Mucosa of rectum (tissue), 2 donors: ENCODE measurements at regions not wholly inside any gene's neighbourhood (a gene's known extent, or its start where the extent isn't known, plus 50 kb on each side); places are given as distances from the start of the nearest gene placed in this dataset.

Source experiments
- H3K27ac ChIP-seq, 2 donors: one replicate each; pipeline ENCODE4 v1.7.0; 2013; ENCODE audit warnings: inconsistent platforms in 2 of 2, low read depth in 2 of 2, low read length in 2 of 2
- H3K27me3 ChIP-seq, 2 donors: one replicate each; pipeline ENCODE4 v1.7.0; 2013; ENCODE audit warnings: low read length in 2 of 2; ENCODE audit not compliant: control insufficient read depth in 2 of 2, insufficient read depth in 2 of 2
- H3K36me3 ChIP-seq, 2 donors: one replicate each; pipeline ENCODE4 v1.7.0; 2013; ENCODE audit warnings: low read length in 2 of 2; ENCODE audit not compliant: control insufficient read depth in 2 of 2, insufficient read depth in 2 of 2
- H3K4me1 ChIP-seq, 2 donors: one replicate each; pipeline ENCODE4 v1.7.0; 2013; ENCODE audit warnings: low read length in 2 of 2, mild to moderate bottlenecking in 1 of 2; ENCODE audit not compliant: control insufficient read depth in 2 of 2, insufficient read depth in 2 of 2
- H3K4me3 ChIP-seq, 2 donors: one replicate each; pipeline ENCODE4 v1.7.0; 2013; ENCODE audit warnings: low read length in 2 of 2
- H3K9ac ChIP-seq, 2 donors: one replicate each; pipeline ENCODE4 v1.7.0; 2013; ENCODE audit warnings: low read length in 2 of 2, low read depth in 1 of 2, mild to moderate bottlenecking in 1 of 2
- H3K9me3 ChIP-seq, 2 donors: one replicate each; pipeline ENCODE4 v1.7.0; 2013; ENCODE audit warnings: low read length in 2 of 2; ENCODE audit not compliant: control insufficient read depth in 2 of 2
- donor health status: healthy.
- donor health status: Normal muscosa, but diverticular disease.

DNA sequence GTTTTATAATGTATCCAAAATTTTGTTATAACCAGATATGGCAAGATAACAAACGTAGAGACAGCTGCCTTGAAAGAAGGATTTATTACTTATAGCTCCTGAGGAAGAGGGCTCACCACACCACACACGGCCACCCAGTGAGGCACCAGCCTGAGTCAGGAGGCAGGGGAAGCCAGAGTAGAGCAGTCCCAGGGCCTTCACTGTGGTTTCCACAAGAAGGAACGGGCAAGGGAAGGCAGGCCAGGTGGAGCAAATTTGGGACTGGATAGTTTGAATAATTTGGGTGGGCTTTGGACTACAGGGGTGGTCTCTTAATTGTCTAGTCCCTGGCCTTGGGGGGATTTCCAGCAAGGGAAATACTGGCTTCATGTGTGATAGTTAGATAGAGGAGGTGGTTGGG is 72.5 kb downstream of the RRAGC start:
- peaks cover 26 to 37% of the 10 kb centered on the region in 2 donors for H3K27me3 ChIP-seq
- H3K4me1 ChIP-seq: no peaks in the 10 kb centered on the region
- H3K4me3 ChIP-seq: no peak overlapping the region
- no peak overlapping the region for H3K9ac ChIP-seq
- no peaks in the 10 kb centered on the region for H3K9me3 ChIP-seq
- no peak overlapping the region for H3K27ac ChIP-seq
- H3K36me3 ChIP-seq: no peaks in the 10 kb centered on the region

DNA sequence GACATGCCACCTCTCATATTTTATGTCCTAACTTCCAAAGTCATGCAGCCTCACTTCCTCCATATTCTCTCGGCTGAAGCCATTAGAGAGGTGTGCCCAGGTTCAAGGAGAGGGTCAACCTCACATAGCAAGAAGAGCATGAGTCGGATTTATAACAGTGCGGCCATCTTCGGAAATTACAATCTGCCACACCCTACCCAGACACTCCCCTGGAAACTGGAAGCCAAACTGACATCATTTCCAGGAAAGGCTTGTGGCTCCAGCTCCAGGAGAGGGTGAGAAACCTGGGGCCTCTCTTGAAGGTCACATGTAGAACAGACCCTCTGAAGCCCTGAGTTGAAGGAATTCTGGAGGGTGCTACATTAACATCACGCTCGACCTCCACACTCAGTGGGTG is 73.5 kb downstream of the RRAGC start:
- H3K27me3 ChIP-seq: peaks cover 32 to 36% of the 10 kb centered on the region in 2 donors
- H3K4me3 ChIP-seq: no peak overlapping the region
- no peak overlapping the region for H3K9ac ChIP-seq
- H3K36me3 ChIP-seq: no peaks in the 10 kb centered on the region
- H3K9me3 ChIP-seq: no peaks in the 10 kb centered on the region
- no peaks in the 10 kb centered on the region for H3K4me1 ChIP-seq
- H3K27ac ChIP-seq: no peak overlapping the region

DNA sequence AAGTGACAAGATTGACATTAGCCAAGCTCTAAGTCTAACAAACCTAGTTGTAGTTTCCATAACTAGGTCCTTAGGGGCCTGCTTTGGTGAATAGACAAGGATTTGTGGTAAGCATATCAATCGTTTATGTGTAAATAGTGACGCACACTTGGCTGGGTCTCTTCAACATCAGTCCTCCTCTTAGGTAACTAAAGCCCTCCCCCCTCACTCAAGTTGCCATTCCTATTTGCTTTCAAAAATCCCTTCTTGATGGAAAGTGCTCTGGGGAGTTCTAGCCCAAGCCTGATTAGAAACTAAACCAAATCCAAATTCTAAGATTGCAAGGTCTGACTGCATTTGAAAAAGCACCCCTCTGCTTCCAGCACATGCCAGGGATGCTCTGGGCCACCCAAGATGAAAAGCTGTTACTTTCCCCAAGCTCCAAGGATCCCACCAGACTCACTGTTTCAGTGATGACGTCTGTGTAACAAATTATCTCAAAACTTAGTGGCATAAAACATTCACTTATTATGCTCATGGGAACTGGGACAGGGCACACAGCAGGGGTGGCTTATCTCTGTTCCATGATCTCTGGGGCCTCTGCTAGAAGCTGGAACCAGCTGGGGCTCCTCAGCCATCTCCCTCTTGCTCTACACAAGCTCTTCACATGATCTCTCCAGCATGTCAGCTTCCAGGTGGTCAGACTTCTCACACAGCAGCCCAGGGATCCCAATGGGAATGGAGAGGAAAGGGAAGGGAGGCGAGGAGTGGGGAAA is 74.1 kb downstream of the RRAGC start:
- H3K36me3 ChIP-seq: no peaks in the 10 kb centered on the region
- H3K27ac ChIP-seq: no peak overlapping the region
- H3K4me3 ChIP-seq: no peak overlapping the region
- no peak overlapping the region for H3K9ac ChIP-seq
- H3K4me1 ChIP-seq: no peaks in the 10 kb centered on the region
- peaks cover 32 to 33% of the 10 kb centered on the region in 2 donors for H3K27me3 ChIP-seq
- no peaks in the 10 kb centered on the region for H3K9me3 ChIP-seq

DNA sequence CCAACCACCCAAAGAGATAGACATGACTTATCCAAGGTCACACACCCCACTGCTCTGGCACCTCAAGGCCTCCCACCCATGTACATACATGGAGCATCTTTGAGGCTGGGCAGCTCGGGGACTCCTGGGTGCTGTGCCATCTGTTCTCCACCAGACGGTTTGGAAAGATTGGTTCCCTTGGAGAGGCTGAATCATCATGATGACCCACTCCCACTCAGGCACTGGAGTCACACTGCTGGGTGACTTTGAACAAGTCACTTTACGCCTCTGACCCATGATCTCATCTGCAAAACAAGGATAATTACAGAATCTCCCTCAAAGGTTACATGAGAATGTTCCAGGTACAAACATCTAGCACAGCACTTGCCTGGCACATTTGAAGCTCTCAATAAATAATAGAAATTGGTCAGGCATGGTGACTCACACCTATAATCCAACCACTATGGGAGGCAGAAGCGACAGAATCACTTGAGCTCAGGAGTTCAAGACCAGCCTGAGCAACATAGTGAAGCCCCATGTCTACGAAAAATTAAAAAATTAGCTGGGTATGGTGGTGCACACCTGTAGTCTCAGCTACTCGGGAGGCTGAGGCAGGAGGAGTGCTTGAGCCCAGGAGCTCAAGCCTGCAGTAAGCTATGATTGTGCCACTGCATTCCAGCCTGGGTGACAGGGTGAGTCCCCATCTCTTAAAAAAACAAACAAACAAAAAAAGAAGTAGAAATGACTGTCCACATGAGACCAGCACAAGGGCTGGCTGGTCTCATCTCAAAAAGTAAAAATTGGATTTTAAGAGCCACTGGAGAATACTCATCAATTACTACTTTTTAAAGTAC is 74.9 kb downstream of the RRAGC start:
- H3K9ac ChIP-seq: no peak overlapping the region
- no peaks in the 10 kb centered on the region for H3K9me3 ChIP-seq
- H3K27me3 ChIP-seq: peaks cover 27 to 29% of the 10 kb centered on the region in 2 donors
- no peaks in the 10 kb centered on the region for H3K36me3 ChIP-seq
- no peak overlapping the region for H3K27ac ChIP-seq
- H3K4me1 ChIP-seq: no peaks in the 10 kb centered on the region
- no peak overlapping the region for H3K4me3 ChIP-seq

DNA sequence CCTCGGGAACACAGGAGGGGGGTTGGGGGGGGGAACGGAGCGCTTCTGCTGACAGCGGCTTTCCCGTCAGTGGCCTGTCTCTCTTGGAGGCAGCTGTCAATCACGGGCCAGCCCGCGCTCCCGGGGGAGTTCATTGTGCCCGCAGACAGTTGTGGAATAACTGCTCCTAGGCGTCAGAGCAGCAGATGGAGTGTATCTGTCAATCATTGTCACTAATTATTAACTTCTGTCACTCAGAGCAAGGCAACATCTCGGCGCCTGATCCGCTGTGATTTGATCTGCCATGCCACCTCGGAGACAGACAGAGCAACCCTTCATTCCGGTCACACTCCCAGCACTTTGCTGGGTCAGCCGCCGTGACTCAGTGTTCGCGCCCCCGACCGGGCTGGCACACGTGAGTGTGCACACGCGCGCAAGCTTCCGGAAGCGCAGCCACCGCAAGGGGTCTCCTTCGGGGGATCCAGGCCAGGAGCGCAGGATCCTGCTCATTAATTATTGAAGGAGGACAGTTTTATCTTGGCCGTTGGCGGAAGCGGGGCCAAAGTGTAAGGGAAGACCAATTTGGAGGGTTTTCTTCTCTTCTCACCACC is 75.8 kb downstream of the RRAGC start:
- Histone ChIP-seq H3K9me3 (no peaks in the 10 kb centered on the region), H3K36me3 (no peaks in the 10 kb centered on the region), H3K4me3 (no peak overlapping the region), H3K27me3 (peaks cover 27% of the 10 kb centered on the region in 2 donors), H3K9ac (no peak overlapping the region), H3K4me1 (no peaks in the 10 kb centered on the region), H3K27ac (no peak overlapping the region)

DNA sequence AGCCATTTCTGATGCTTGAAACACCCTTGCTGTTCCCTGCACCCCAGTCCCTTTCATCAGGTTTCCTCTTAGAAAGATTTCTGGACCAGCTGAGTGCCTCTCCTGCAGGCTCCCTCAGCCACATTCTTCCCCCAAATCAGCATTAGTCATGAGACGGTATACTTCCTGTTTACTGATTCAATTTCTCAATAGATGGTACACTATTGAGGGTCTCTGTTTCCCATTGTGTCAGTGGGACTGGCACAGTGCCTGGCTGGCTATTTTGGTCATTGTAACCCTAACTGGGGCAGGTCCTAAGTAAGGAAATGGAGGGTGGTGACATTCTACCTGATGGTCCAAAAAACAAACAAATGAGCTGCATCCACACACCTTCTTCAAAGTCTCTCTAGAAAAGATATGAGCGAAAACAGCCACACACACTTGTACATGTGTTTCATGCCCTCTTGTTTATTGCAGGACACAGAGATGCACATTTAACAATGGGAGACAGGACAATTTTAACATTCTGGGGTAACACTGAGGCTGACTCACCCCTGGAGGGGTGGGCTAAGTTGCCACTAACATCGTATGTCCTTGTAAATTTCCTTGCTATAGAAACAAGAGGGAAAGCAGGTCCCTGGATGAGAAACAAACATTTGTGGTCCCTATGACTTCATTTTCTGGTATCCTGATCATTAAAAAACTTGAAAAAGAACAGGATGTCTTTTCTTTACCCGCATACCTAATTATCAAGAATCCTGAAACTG is 77.5 kb downstream of the RRAGC start:
- no peak overlapping the region for H3K4me3 ChIP-seq
- H3K27ac ChIP-seq: no peak overlapping the region
- H3K4me1 ChIP-seq: no peaks in the 10 kb centered on the region
- peaks cover 26 to 27% of the 10 kb centered on the region in 2 donors for H3K27me3 ChIP-seq
- H3K9me3 ChIP-seq: no peaks in the 10 kb centered on the region
- H3K36me3 ChIP-seq: no peaks in the 10 kb centered on the region
- H3K9ac ChIP-seq: no peak overlapping the region

DNA sequence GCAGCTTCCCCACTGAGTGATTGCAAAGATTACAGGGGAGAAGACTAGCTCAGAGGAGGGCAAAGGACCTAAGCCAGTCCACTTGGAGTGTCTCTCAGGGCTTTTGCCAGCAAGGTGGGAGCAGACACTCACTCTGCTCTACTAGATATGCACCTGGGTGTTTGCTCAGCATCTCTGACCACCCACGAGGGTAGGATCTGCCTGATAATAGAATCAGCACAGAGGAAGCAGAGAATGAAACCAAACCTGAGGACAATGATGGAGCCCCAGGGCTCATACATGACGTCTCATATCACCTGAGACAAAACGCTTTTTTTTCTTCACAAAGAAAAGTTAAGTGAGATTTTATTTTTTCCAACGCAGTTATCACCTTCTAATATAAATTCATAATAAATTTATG is 79.4 kb downstream of the RRAGC start:
- Histone ChIP-seq H3K4me3 (no peak overlapping the region), H3K36me3 (no peaks in the 10 kb centered on the region), H3K27ac (no peak overlapping the region), H3K27me3 (peaks cover 21 to 22% of the 10 kb centered on the region in 2 donors), H3K4me1 (no peaks in the 10 kb centered on the region), H3K9me3 (no peaks in the 10 kb centered on the region), H3K9ac (no peak overlapping the region)

DNA sequence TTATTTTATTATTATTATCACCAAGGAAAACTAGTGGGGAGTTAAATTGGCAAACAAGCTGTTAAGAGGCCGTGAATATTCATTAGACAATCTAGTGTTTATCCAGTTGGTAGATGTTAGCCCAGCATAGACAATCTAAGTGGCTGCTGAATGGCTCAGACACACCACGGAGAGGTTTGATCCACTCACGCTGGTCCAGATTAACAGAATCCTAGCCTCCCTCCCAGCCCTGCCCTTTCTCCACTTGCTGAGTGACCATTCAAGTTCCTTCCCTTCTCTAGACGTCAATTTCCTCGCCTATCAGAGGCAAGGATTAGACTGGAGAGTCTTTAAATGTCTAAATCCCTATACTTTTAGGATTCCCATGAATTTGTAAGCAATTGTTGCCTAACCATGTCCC is 80.1 kb downstream of the RRAGC start:
- H3K4me1 ChIP-seq: no peaks in the 10 kb centered on the region

DNA sequence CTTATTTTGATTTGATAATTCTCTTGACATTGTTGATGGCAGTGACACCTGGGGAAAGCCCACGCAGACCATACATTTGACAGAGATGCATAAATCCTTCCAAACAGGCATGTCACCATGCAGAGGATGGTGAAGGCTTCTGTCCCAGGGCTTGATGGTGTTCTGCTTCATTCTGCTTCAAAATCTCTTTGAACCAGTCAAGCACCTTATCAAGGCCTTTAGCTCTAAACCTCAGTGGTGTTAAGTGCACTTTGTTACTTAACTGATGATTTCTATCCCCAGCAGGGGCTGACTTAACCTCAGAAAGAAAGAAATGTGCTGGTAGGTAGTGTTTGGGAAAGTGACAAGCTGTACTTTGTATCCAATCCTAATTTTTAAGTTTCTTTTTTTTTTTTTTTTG is 81.1 kb downstream of the RRAGC start:
- Histone ChIP-seq H3K27ac (no peak overlapping the region), H3K36me3 (no peaks in the 10 kb centered on the region), H3K4me3 (no peak overlapping the region), H3K4me1 (no peaks in the 10 kb centered on the region), H3K9me3 (no peaks in the 10 kb centered on the region), H3K9ac (no peak overlapping the region), H3K27me3 (peaks cover 13% of the 10 kb centered on the region in 2 donors)

More for the DNA sequence above, 80.1 kb downstream of the RRAGC start:
- Histone ChIP-seq H3K4me3 (no peak overlapping the region), H3K9me3 (no peaks in the 10 kb centered on the region), H3K9ac (no peak overlapping the region), H3K27ac (no peak overlapping the region), H3K36me3 (no peaks in the 10 kb centered on the region), H3K27me3 (peaks cover 18 to 21% of the 10 kb centered on the region in 2 donors)
